ENCODE measurements at regions not wholly inside any gene's neighbourhood (a gene's known extent, or its start where the extent isn't known, plus 50 kb on each side); places are given as distances from the start of the nearest gene placed in this dataset.
A peak's percentile ranks its signal among the peaks of the same experiment; 100 is the strongest.
"Not testable (repeated sequence)": the region's sequence is repeated elsewhere in the genome, so short reads cannot be mapped to it uniquely, and the experiment has no call there.

- no peak for DNase-seq
Observed at GRCh38 chr17:59494757-59495368, 70.5 kb upstream of the DHX40 start.

DNA sequence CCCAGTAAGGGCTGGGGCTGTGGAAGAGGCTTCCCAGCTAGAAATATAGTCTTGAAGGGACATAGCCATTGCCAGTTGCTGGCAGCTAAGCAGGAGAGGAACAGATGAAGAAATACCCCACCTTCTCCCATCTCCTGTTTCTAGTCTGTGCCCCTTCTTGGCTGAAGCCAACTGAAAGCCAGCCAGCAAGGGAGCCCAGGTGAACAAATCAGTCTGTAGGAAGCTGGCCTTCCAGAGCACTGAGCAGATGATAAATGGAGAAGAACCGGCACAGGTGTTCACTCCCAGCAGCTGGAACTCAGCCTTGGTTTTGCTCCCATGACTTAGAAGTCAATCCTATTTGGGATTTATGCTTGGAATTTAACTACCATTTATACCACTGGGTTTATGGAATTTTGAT is 69.2 kb upstream of the DHX40 start:
- DNase-seq, result no peak

DNA sequence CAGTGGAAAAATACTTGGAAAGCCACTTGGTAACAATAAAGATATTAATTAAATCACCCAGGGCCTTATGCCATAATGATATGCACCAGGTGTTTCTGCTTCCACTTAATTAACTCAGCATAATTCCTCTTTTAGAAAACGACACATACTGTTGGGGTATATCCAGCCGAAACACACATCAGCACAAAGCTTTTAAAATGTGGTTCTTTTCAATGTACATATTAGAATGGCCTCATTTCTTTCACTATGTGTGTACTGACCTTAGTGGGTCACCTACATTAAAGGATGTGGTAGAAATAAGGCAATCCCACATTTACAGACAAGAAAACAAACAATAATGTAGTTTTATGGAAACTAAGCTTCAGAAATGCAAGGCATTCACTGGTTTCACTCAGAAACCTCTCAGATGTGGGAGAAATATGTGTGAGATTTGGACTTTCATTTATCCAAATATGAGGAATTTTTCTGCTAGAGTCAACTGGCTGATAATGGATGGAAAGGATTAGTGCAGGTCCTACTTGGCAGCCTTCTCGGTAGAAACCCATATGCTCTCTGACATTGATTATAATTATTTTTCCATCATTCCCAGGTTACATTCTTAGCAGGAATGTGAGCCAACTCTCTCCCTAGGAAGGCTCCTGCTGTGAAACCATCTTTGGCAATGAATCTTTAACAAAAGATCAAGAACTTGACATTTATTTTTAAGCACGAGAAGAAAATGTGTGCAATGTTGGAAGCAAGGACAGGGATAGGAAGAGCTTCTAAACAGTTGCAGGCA is 66.7 kb upstream of the DHX40 start:
- no peak for DNase-seq

DNA sequence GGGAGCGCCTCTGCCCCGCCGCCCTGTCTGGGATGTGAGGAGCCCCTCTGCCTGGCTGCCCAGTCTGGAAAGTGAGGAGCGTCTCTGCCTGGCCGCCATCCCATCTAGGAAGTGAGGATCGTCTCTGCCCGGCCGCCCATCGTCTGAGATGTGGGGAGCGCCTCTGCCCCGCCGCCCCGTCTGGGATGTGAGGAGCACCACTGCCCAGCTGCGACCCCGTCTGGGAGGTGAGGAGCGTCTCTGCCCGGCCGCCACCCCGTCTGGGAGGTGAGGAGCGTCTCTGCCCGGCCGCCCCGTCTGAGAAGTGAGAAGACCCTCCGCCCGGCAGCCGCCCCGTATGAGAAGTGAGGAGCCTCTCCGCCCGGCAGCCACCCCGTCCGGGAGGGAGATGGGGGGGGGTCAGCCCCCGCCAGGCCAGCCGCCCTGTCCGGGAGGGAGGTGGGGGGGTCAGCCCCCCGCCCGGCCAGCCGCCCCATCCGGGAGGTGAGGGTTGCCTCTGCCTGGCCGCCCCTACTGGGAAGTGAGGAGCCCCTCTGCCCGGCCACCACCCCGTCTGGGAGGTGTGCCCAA is 65.2 kb upstream of the DHX40 start:
- not testable (repeated sequence) for DNase-seq

DNA sequence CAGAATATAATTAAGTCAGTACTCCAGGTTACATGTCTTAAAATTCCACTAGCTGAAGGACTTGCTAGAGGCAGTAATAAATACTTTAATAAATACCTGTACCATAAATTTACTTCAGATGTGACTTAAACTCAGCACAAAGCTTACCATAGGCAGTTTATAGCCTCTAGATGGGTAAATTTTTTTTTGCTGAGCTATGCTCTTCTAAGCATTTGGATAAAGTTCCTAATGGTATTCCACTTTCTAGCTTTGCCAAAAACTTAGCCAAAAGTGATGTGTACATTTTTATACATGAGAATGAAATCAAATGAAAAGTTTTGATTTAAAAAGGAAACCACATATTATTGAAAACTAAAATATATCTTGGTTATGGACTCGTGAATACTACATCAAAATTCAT is 63.7 kb upstream of the DHX40 start:
- no peak for DNase-seq

- no peak for DNase-seq
Observed at GRCh38 chr17:59502800-59503199, 62.6 kb upstream of the DHX40 start.

DNA sequence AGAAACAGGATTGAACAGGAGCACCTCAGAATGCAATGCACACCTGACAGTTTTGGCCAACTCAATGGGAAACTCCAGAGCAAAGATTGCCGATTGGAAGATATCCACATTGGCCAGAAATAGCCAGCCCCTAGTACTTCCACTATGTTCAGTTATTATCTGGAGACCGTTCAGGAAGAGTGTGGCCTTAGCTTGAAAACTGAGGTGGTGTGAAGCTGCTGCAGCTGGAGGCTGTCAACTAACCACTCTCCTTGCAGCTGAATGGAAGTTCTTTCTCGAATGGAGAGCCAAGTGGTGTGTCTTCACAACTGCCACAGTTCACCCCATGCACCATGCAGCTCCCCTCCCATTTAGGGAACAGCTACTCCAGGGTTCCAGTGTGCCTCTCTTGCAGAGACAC is 61.9 kb upstream of the DHX40 start:
- no peak for DNase-seq

DNA sequence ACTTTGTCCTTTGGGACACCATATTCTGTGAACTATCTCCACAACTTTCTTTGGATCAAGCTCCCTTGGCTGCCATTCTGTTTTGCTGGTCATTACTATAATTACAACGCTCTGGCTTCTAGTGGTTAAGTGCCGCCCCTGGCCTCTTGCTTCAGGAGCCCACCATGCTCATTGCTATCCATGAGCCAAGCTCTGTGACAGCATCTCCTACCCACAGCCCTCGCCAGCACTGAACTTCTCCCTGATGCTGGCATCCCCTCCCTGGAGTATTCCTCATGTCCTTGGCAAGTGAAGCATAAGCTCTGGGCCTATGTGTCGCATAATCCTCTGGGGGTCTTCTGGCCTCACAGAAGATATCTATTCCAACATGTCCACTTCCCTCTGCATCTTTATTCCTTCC is 60.6 kb upstream of the DHX40 start:
- DNase-seq, result no peak

DNA sequence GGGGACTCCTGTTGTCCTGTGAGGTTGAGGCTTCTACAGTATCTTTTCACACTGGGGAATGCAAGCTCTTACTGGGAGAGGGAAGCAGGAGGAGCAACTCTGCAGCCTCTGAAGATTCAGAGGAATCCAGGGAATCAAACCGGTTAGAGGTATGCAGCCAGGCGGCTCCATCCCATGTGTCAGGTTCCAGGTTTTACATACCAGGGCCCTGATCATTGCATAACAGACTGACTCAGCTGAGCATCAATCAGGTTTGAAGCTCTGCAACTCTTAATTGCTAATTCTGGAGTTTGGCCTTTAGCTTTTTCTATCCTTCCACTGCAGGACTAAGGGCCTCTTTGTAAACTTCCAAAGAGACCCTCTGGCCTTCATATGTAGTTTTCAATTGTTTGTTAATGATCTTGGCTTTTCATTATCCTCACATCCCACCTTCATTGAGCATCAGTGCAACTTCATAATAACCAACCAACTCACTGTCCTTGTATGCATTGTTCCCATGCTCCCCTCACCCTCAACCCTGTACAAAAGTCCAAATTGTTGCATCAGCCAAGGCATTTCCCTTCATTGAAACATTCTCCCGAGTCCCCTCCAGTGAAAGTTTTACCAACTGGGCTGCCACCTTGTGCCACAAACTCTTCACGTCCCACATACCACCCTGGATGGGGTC is 59.7 kb upstream of the DHX40 start:
- DNase-seq, result no peak

- DNase-seq, result no peak
Observed at GRCh38 chr17:59506894-59507726, 58.3 kb upstream of the DHX40 start.

DNA sequence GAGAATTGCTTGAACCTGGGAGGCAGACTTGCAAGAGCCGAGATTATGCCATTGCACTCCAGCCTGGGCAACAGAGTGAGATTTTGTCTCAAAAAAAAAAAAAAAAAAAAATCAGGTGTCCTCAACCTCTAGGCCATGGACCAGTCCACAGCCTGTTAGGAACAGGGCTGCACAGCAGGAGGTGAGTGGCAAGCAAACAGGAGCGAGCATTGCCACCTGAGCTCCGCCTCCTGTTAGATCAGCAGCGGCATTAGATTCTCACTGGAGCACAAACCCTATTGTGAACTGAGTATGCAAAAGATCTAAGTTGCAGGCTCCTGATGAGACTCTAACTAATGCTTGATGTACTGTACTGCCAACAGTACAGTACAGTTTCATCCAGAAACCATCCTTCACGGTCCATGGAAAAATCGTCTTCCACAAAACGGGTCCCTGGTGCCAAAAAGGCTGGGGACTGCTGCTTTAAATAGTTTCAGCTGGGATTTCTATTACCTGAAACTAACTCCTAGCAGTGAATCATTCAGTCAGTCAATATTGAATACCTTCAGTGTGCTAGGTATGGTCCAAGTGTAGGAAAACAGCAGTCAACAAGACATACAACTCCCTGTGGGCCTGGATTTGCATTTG is 56.3 kb upstream of the DHX40 start:
- peak; percentile 53 to 73 for DNase-seq

DNA sequence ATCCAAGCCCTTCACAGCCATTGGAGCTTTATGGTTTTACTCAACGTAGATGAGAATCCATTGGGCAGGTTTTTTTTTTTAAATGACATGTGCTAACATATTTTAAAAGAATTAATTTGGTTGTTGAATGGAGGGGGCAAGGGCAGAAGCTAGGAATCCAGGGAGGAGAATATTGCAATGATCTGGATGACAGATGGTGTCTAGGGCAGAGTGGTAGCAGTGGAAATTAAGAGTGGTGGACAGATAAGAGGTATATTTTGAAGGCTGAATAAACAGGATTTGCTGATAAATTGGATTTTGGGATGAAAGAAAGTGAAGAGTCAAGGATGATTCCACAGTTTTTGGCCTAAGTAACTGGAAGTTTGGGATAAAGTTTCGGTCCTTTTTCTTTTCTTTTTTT is 54.8 kb upstream of the DHX40 start:
- DNase-seq, result no peak

DNA sequence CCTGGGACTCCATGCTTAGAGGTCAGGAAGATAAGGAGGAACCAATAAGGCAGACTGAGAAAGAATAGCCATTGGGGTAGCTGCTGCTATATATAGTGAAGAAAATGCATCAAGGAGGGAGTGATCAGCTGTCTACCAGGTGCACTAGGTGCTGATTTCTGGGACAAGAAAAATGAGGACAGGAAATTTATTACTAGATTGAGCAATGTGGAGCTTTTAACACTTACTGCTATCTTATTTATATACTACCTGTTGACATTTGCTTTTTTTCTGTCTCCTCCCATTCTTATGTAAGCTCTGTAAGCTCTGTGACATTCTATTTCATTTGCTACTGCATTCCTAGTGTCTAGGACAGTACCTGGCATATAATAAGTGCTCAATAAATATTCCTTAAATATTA is 53.7 kb upstream of the DHX40 start:
- DNase-seq, result no peak

DNA sequence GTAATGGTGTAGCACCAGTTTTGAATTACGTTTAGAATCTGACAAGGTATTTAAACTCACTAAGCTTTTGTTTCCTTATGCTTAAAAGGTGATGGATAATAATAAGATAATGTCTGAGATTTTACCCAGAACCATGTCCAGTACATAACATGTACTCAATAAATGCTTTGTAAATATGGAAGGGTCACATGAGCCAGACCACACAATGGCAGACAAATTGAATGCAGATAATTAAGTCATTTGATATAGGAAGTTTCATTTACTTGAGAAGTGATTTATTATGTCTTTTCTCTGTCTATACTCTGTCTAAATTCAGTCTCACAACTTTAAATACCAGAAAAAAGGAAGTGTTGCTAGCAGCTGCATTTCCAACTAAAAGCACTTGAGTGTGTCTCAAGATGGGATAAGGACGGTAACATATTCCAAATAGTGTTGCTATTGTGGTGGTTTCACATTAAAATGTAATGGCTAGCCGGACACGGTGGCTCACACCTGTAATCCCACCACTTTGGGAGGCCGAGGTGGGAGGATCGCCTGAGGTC is 52.5 kb upstream of the DHX40 start:
- DNase-seq, result no peak

GRCh38 chr17:59513934-59514841 is 51.2 kb upstream of the DHX40 start:
- peak in 1 of 2 experiments; percentile 20 for DNase-seq
